Glomerular endothelial cell (primary cell): ENCODE measurements at regions not wholly inside any gene's neighbourhood (a gene's known extent, or its start where the extent isn't known, plus 50 kb on each side); places are given as distances from the start of the nearest gene placed in this dataset.
"Not testable (repeated sequence)": the region's sequence is repeated elsewhere in the genome, so short reads cannot be mapped to it uniquely, and the experiment has no call there.

Experiments used
- DNase-seq: peaks from one replicate; pipeline ENCODE4 v3.0.0-alpha.2; 2011; ENCODE audit warnings: low read depth, low spot score; ENCODE audit errors: extremely low read depth

- DNase-seq: no peak
Observed at GRCh38 chr5:34548086-34548403, 108.1 kb upstream of the RAI14 start.

GRCh38 chr5:34550247-34550646 is 105.9 kb upstream of the RAI14 start:
- no peak for DNase-seq

DNA sequence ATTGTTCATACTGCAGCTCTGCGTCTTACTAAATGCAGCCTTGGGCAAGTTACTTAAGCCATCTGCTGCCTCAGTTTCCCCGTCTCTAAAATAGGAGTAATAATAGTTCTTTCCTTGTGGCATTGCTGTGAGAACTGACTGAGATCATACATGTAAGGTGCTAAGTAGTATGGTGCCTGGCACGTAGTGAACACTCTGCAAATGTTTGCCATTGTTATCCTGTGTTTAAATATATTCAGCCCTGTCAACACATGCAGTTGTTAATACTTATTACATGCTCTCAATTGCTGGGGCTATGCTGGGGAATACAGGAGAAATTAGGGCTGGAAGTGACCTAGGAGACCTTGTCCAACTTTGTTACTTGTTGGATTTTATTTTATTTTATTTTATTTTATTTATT is 105.2 kb upstream of the RAI14 start:
- no peak for DNase-seq

DNA sequence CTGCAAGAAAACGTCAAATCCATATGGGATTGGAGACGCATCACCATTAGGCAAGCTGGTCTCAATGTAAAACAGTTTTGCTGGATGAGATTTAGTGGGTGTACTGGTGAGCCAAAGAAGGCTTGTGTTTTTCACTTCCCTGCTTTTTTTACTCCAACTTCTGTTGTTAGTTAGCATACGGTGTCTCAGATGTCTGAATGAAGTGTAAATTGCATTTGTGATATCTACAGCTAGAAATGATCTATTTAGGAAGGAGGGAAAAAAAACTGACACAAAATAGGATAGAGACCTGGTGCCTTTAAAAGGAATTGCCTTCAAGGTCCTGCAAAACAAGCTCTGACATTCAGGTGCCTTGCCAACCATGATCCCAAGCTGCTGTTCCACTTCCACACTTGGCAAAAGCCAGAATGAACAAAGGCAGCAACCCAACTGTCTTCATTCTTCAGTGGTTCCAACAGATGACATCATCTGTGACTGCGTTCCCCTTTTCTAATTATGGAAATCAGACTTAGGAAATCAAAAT is 104.2 kb upstream of the RAI14 start:
- no peak for DNase-seq

GRCh38 chr5:34552686-34553085 is 103.4 kb upstream of the RAI14 start:
- DNase-seq: no peak

GRCh38 chr5:34553581-34553980 is 102.5 kb upstream of the RAI14 start:
- DNase-seq: no peak

- DNase-seq: no peak
Observed at GRCh38 chr5:34554641-34555040, 101.5 kb upstream of the RAI14 start.

- no peak for DNase-seq
Observed at GRCh38 chr5:34555699-34556508, 100.2 kb upstream of the RAI14 start.

GRCh38 chr5:34556509-34556782 is 99.7 kb upstream of the RAI14 start:
- DNase-seq: no peak

DNA sequence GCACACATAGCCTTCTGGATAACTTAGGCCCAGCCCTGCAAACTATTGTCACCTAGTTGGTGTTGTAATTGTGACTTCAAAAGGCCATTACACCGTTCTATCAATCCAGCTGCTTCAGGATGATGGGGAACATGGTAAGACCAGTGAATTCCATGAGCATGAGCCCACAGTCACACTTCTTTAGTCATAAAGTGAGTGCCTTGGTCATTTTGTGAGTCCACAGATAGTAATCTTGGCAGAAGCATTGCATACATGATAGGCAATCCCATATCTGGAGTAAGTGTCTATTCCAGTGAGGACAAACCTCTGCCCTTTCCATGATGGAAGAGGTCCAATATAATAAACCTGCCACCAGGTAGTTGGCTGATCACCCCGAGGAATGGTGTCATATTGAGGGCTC is 94.5 kb upstream of the RAI14 start:
- not testable (repeated sequence) for DNase-seq

- DNase-seq: no peak
Observed at GRCh38 chr5:34562791-34563190, 93.3 kb upstream of the RAI14 start.

- DNase-seq: no peak
Observed at GRCh38 chr5:34563269-34563668, 92.9 kb upstream of the RAI14 start.

- DNase-seq: no peak
Observed at GRCh38 chr5:34563931-34564709, 92.0 kb upstream of the RAI14 start.

DNA sequence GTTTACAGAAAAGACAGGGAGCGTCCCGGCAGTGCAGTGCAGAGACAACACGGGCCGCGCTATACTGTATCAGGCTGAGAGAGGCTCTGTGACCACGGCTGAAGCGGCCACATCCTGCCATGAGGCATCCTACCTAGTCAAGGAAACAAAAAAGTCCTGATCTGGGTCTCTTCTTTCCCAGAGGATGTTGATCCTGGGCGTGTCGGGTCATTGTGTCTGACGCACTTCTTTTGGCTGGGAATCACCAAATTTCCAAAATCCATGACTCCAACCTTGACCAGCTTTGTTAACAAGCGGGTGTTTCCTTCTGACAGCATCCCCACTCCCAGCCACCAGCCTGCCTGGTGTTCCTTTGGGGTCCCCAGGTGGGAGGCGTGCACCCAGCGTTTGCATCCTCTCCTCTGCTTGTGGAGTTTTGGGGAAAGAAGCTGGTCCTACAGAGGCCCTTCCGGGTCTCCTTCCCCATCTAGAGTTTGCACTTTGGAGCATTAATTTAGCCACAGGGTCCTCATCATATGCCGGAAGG is 91.4 kb upstream of the RAI14 start:
- no peak for DNase-seq

- DNase-seq: no peak
Observed at GRCh38 chr5:34570143-34570542, 86.0 kb upstream of the RAI14 start.

GRCh38 chr5:34570721-34571676 is 85.1 kb upstream of the RAI14 start:
- no peak for DNase-seq

- no peak for DNase-seq
Observed at GRCh38 chr5:34571677-34572041, 84.5 kb upstream of the RAI14 start.

- no peak for DNase-seq
Observed at GRCh38 chr5:34574936-34575467, 81.1 kb upstream of the RAI14 start.

- DNase-seq: no peak
Observed at GRCh38 chr5:34576891-34577666, 79.0 kb upstream of the RAI14 start.

DNA sequence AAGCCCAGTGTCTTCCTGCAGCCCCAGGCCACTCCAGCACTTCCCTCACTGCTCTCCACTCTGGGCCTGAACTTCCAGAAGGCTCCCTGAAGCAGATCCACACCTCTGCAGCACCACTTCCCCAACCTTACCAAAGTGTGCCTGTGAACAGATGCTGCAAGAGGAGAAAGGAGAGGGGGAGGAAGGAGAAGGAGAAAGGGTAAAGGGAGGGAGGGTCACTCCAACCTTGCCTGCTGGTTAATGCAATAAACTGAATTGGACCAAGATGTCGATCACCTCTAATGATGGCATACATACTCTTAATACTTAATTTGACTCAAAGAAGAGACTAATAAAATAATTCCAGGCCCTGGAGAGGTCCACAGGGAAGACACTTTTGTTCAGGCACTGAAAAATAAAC is 77.2 kb upstream of the RAI14 start:
- no peak for DNase-seq
